Heart right ventricle (tissue), 16 donors: ENCODE measurements at regions not wholly inside any gene's neighbourhood (a gene's known extent, or its start where the extent isn't known, plus 50 kb on each side); places are given as distances from the start of the nearest gene placed in this dataset.

ENCODE experiments used
- ATAC-seq, 8 donors: fragments of 200-7000 bp; cut with Tn5 transposase; one replicate each; pipeline ENCODE4 v1.9.1; 2020; ENCODE audit warnings: mild to moderate bottlenecking in 8 of 8, moderate library complexity in 8 of 8, moderate number of reproducible peaks in 1 of 8
- DNase-seq, 2 donors: peaks; one replicate each; pipeline ENCODE4 v3.0.0-alpha.2; 2020
- H3K27ac ChIP-seq, 10 donors: fragments of 200-600 bp; sonication (generic) in 2 of 10; one replicate each; pipeline versions ENCODE4 v1.5.0 to v1.8.0; 2020 to 2022; ENCODE audit warnings: mild to moderate bottlenecking in 3 of 10
- H3K27me3 ChIP-seq, 7 donors: fragments of 200-600 bp; one replicate each; pipeline ENCODE4 v1.8.0; 2021 to 2022; ENCODE audit warnings: mild to moderate bottlenecking in 2 of 7
- H3K36me3 ChIP-seq, 9 donors: fragments of 200-600 bp; sonication (generic) in 1 of 9; one replicate each; pipeline versions ENCODE4 v1.5.0 to v1.8.0; 2020 to 2022; ENCODE audit warnings: mild to moderate bottlenecking in 2 of 9
- H3K4me1 ChIP-seq, 9 donors: fragments of 200-600 bp; sonication (generic) in 1 of 9; one replicate each; pipeline versions ENCODE4 v1.5.0 to v1.8.0; 2020 to 2022; ENCODE audit warnings: mild to moderate bottlenecking in 4 of 9
- H3K4me3 ChIP-seq, 10 donors: fragments of 200-600 bp; sonication (generic) in 2 of 10; one replicate each; pipeline versions ENCODE4 v1.5.0 to v1.8.0; 2020 to 2022; ENCODE audit warnings: mild to moderate bottlenecking in 7 of 10, moderate library complexity in 2 of 10
- H3K9me3 ChIP-seq, 11 donors: fragments of 200-600 bp in 10 of 11; sonication (generic) in 2 of 11; one replicate each; pipeline versions ENCODE4 v1.5.0 to v1.8.0; 2013 to 2022; ENCODE audit warnings: mild to moderate bottlenecking in 2 of 11, control low read depth in 1 of 11, moderate library complexity in 1 of 11
- CTCF ChIP-seq, 9 donors: fragments of 200-600 bp; sonication (generic) in 2 of 9; IDR thresholded peaks; one replicate each; pipeline versions ENCODE4 v1.5.0 to v1.8.0; 2021 to 2022; ENCODE audit warnings: antibody characterized with exemption in 9 of 9, mild to moderate bottlenecking in 5 of 9, moderate library complexity in 1 of 9
- WGBS, 2 donors: extraction: QIAGEN DNeasy Blood & Tissue Kit; methylation state at CpG; one replicate each; pipeline ENCODE4 v1.1.7; 2013; ENCODE audit warnings: inconsistent platforms in 1 of 2; 5-methylcytosine and 5-hydroxymethylcytosine counted together
- intact Hi-C, 10 donors: fragments of 100-400 bp; cut with DNase I; formaldehyde crosslinking; loops; one replicate each; pipeline versions ENCODE4 v1.11.1 to v1.14.2; 2022
- donor health status: Arrhythmogenic right ventricular cardiomyopathy.
- donor health status: ischemic (EF 13 %, LVEDD 7.1; RV severe dilation, severe dysfunction).
- donor health status: healthy with polysubstance abuse.
- donor health status: DM: no; HTN: yes; CAD: no.
- donor health status: DM: no; HTN: no; CAD: no.
- donor health status: ischemic (EF 25% LVEDD 6.9; RV normal size, moderate dysfunction).
- donor health status: ischemic (EF 25% LVEDD 5.7; RV mildly dilated, moderate dysfunction).
- donor health status: healthy.
- donor health status: DM: yes; HTN: yes; CAD: no.
- donor health status: Ischemic cardiomyopathy.
- donor health status: ischemic (EF 35%, LVEDD 5.7; RV mildly dilated, moderate dysfunction).
- donor health status: nonischemic (EF 11% LVEDD 7.7; RV severe dilation, severe dysfunction).
- donor health status: DM: yes; HTN: yes; CAD: no.
- donor health status: PGD.
- donor health status: ischemic (EF 29% LVEDD 5.4; RV normal size, mild dysfunction).
- donor health status: nonischemic (EF 23%, LVEDD 6.1; RV moderate dilation, normal function).

GRCh38 chr6:76439811-76440210 lies 367.3 kb upstream of the IMPG1 start:
- 89 to 93% methylated on average over 2 of the region's 2 CpGs for WGBS, 2 donors
- no peak for DNase-seq
- Histone ChIP-seq H3K27ac (no peak overlapping the region), H3K4me3 (no peak overlapping the region), H3K36me3 (no peaks in the 10 kb centered on the region), H3K9me3 (peaks cover 0 to 4% (median 0%) of the 10 kb centered on the region in 11 donors), H3K27me3 (no peaks in the 10 kb centered on the region), H3K4me1 (peaks cover 0 to 7% (median 0%) of the 10 kb centered on the region in 9 donors)
- no peak for TF ChIP-seq CTCF (IDR thresholded peaks at IDR 0.05)
- no peak for ATAC-seq
- intact Hi-C loops: no loop called here

GRCh38 chr6:76438768-76439167 lies 366.3 kb upstream of the IMPG1 start:
- Histone ChIP-seq H3K4me1 (peaks cover 0 to 8% (median 0%) of the 10 kb centered on the region in 9 donors), H3K27me3 (no peaks in the 10 kb centered on the region), H3K36me3 (no peaks in the 10 kb centered on the region), H3K4me3 (no peak overlapping the region), H3K27ac (no peak overlapping the region), H3K9me3 (peaks cover 0 to 10% (median 0%) of the 10 kb centered on the region in 11 donors)
- DNase-seq: no peak
- TF ChIP-seq CTCF (IDR thresholded peaks at IDR 0.05): no peak
- ATAC-seq: no peak
- 51 to 53% methylated on average over 1 of the region's 1 CpG for WGBS, 2 donors
- intact Hi-C loops: no loop called here

GRCh38 chr6:76435174-76435573 lies 362.7 kb upstream of the IMPG1 start:
- Histone ChIP-seq H3K27me3 (no peaks in the 10 kb centered on the region), H3K4me1 (peaks cover 0 to 8% (median 0%) of the 10 kb centered on the region in 9 donors), H3K4me3 (no peak overlapping the region), H3K36me3 (no peaks in the 10 kb centered on the region), H3K9me3 (peaks cover 0 to 13% (median 0%) of the 10 kb centered on the region in 11 donors), H3K27ac (no peak overlapping the region)
- intact Hi-C loops: no loop called here
- ATAC-seq (peak in 5 of 8 donors; percentile 44 to 74 (median 51)), DNase-seq (no peak)
- no peak for TF ChIP-seq CTCF (IDR thresholded peaks at IDR 0.05)
- whole genome bisulfite sequencing, 2 donors: 21 to 22% methylated on average over 1 of the region's 1 CpG

- no peak for ATAC-seq
- WGBS, 2 donors: 65 to 69% methylated on average over 2 of the region's 2 CpGs
- no peak for TF ChIP-seq CTCF (IDR thresholded peaks at IDR 0.05)
Measured at GRCh38 chr6:76422511-76423213, 350.2 kb upstream of the IMPG1 start.

More at GRCh38 chr6:76422511-76423213, 350.2 kb upstream of the IMPG1 start:
- Histone ChIP-seq H3K4me3 (no peak overlapping the region), H3K36me3 (no peaks in the 10 kb centered on the region), H3K4me1 (no peaks in the 10 kb centered on the region), H3K27ac (no peak overlapping the region), H3K9me3 (no peaks in the 10 kb centered on the region), H3K27me3 (no peaks in the 10 kb centered on the region)
- intact Hi-C loops: no loop called here
- DNase-seq: no peak
